SK-N-MC (cell line): ENCODE measurements at regions not wholly inside any gene's neighbourhood (a gene's known extent, or its start where the extent isn't known, plus 50 kb on each side); places are given as distances from the start of the nearest gene placed in this dataset.

Experiments
- EZH2 ChIP-seq: fragments of 200-600 bp; sonication (generic); IDR thresholded peaks from one replicate; pipeline ENCODE4 v1.6.1; 2017; ENCODE audit warnings: antibody characterized with exemption
- FOXP2 ChIP-seq: optimal IDR thresholded peaks from 2 replicates; pipeline ENCODE3; 2011; ENCODE audit warnings: mild to moderate bottlenecking, moderate library complexity; ENCODE audit not compliant: insufficient read depth; ENCODE audit errors: extremely low read length, control extremely low read depth
- POLR2AphosphoS5 ChIP-seq: IDR thresholded peaks from 2 replicates; pipeline ENCODE4 v1.6.1; 2012; ENCODE audit warnings: mild to moderate bottlenecking, low read depth, low read length, borderline replicate concordance

DNA sequence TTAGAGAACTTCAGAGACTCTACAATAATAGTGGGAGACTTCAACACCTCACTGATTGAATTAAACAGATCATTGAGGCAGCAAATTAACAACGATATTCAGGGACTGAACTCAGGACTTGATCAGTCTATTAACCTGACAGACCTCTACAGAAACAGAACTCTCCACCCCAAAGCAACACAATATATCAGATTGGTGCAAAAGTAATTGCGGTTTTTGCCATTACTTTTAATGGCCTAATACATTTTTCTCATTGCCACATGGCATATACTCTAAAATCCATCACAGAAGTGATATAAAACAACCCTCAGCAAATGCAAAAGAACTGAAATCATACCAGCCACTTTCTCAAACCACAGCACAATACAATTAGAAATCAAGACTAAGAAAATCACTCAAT, 298.1 kb upstream of the SGO1 start:
- TF ChIP-seq EZH2 (no peak), POLR2AphosphoS5 (no peak), FOXP2 (no peak)
